Mammary epithelial cell (primary cell): ENCODE measurements at regions not wholly inside any gene's neighbourhood (a gene's known extent, or its start where the extent isn't known, plus 50 kb on each side); places are given as distances from the start of the nearest gene placed in this dataset.

Experiments used
- EZH2 ChIP-seq: IDR thresholded peaks from 2 replicates; pipeline ENCODE4 v1.6.1; 2012; ENCODE audit warnings: low read length, inconsistent platforms, borderline replicate concordance
- TF ChIP-seq, protein P1 (sequence below), 2 donors: IDR thresholded peaks in 1 of 2; conservative IDR thresholded peaks in 1 of 2; 2 replicates each; pipeline ENCODE4 v1.5.1; 2011 to 2012; ENCODE audit warnings: inconsistent platforms in 2 of 2, low read length in 2 of 2, mild to moderate bottlenecking in 2 of 2, control low read depth in 1 of 2, low read depth in 1 of 2; ENCODE audit not compliant: insufficient read depth in 1 of 2; ENCODE audit errors: extremely low read depth in 1 of 2

DNA sequence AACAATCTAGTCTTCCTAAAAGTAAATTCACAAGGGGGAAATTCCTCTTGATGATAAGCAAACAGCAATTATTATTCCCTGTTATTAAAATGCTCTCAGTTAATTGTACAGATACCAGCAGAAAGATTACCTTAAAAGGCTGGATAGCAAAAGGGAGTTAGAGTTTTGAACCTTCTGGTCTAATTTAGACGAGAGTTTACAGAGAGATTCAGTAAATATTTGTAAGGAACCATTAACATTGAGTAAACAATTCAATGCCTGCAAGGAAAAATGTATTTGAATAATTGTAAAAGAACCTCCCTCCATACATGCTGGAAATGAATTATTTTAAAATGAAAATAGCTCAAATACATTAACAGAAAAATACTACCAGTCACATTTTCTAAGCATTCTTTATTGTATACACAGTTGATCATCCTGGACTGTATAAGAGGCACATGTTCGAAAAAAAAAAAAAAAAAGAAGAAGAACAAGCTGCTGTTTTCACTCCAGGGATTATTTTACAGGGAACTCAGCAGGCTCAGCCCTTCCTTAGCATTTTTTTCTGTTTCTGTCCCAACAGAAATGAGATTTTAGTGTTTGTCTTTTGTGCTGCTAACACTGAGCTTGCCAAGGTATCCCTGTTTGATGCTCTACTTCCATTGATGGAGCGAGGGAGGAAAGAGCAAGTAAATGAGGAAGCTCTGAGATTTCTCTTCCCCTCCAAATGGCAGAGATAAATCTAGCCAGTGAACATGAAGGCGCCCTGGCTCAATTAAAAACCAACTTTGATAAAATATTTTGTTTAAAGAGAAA is 141.1 kb downstream of the ENC1 start:
- no peak for TF ChIP-seq EZH2
- TF ChIP-seq, protein P1, sequence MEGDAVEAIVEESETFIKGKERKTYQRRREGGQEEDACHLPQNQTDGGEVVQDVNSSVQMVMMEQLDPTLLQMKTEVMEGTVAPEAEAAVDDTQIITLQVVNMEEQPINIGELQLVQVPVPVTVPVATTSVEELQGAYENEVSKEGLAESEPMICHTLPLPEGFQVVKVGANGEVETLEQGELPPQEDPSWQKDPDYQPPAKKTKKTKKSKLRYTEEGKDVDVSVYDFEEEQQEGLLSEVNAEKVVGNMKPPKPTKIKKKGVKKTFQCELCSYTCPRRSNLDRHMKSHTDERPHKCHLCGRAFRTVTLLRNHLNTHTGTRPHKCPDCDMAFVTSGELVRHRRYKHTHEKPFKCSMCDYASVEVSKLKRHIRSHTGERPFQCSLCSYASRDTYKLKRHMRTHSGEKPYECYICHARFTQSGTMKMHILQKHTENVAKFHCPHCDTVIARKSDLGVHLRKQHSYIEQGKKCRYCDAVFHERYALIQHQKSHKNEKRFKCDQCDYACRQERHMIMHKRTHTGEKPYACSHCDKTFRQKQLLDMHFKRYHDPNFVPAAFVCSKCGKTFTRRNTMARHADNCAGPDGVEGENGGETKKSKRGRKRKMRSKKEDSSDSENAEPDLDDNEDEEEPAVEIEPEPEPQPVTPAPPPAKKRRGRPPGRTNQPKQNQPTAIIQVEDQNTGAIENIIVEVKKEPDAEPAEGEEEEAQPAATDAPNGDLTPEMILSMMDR (conservative IDR thresholded peaks at IDR 0.05 in 1 of 2, IDR thresholded peaks at IDR 0.05 in 1 of 2; ENCODE audit: extremely low read depth in 1 of 2, insufficient read depth in 1 of 2, low read depth in 1 of 2, low read length in 2 of 2), result no peak
